Caco-2 (cell line): ENCODE measurements at regions not wholly inside any gene's neighbourhood (a gene's known extent, or its start where the extent isn't known, plus 50 kb on each side); places are given as distances from the start of the nearest gene placed in this dataset.

ENCODE experiments used
- BruUV-seq: library from RNA; stranded (reverse); fragments of 400-500 nt; replicated peaks from 2 replicates; lab custom pipeline; 2021; lab: Mats Ljungman, UMichigan
- CTCF ChIA-PET: fragments of 300-600 bp; sonication (Branson Sonifier 250); formaldehyde crosslinking; loops from one replicate; lab custom pipeline; 2022; ENCODE audit warnings: antibody characterized with exemption; lab: Charles Lee
- POLR2A ChIA-PET: fragments of 300-600 bp; sonication (Branson Sonifier 250); formaldehyde crosslinking; loops from one replicate; lab custom pipeline; 2022; ENCODE audit warnings: antibody characterized with exemption; lab: Charles Lee
- DNase-seq, 2 experiments: peaks; one replicate each; pipeline versions ENCODE4 v3.0.0 to v3.0.0-alpha.2; 2020 to 2022
- H3K27me3 ChIP-seq: replicated peaks from 2 replicates; pipeline ENCODE4 v1.6.0; 2011; ENCODE audit warnings: low read length; ENCODE audit not compliant: control insufficient read depth, insufficient read depth
- H3K36me3 ChIP-seq: 2 replicates; pipeline ENCODE4 v1.5.1; 2011; ENCODE audit warnings: low read length; ENCODE audit not compliant: control insufficient read depth, insufficient read depth
- H3K4me1 ChIP-seq: fragments of 250-450 bp; sonication (Bioruptor Pico); 2 replicates; pipeline ENCODE4 v1.5.1; 2020; ENCODE audit warnings: mild to moderate bottlenecking
- H3K4me3 ChIP-seq: 2 replicates; pipeline ENCODE4 v1.5.1; 2011; ENCODE audit warnings: low read depth, mild to moderate bottlenecking, control low read depth, low read length
- H3K9me3 ChIP-seq: fragments of 250-450 bp; sonication (Bioruptor Pico); 2 replicates; pipeline ENCODE4 v1.5.1; 2020; ENCODE audit warnings: mild to moderate bottlenecking, moderate library complexity
- H3K27ac Mint-ChIP-seq: one replicate; pipeline ENCODE4 v1.8.0; 2022; ENCODE audit warnings: mixed read lengths; ENCODE audit not compliant: unreplicated experiment
- H3K27me3 Mint-ChIP-seq: one replicate; pipeline ENCODE4 v1.8.0; 2022; ENCODE audit warnings: mixed read lengths; ENCODE audit not compliant: insufficient read depth, unreplicated experiment
- H3K36me3 Mint-ChIP-seq: one replicate; pipeline ENCODE4 v1.8.0; 2022; ENCODE audit warnings: mild to moderate bottlenecking, mixed read lengths; ENCODE audit not compliant: insufficient read depth, unreplicated experiment
- H3K4me1 Mint-ChIP-seq: one replicate; pipeline ENCODE4 v1.8.0; 2022; ENCODE audit warnings: low read depth, mixed read lengths; ENCODE audit not compliant: unreplicated experiment
- H3K4me3 Mint-ChIP-seq: one replicate; pipeline ENCODE4 v1.8.0; 2022; ENCODE audit warnings: mild to moderate bottlenecking, moderate library complexity, mixed read lengths; ENCODE audit not compliant: unreplicated experiment
- H3K9me3 Mint-ChIP-seq: one replicate; pipeline ENCODE4 v1.8.0; 2022; ENCODE audit warnings: mixed read lengths; ENCODE audit not compliant: unreplicated experiment
- CTCF ChIP-seq, 2 experiments: fragments of 200-600 bp in 1 of 2; IDR thresholded peaks; 1 replicate in 1 of 2; 2 replicates in 1 of 2; pipeline versions ENCODE4 v1.5.1 to v1.8.0; 2011 to 2022; ENCODE audit warnings: antibody characterized with exemption in 1 of 2, control low read depth in 1 of 2, inconsistent platforms in 1 of 2, low read depth in 1 of 2, low read length in 1 of 2, mild to moderate bottlenecking in 1 of 2, moderate library complexity in 1 of 2; ENCODE audit not compliant: insufficient read depth in 1 of 2, severe bottlenecking in 1 of 2, unreplicated experiment in 1 of 2
- intact Hi-C: fragments of 100-400 bp; cut with micrococcal nuclease; formaldehyde crosslinking; loops from one replicate; pipeline ENCODE4 v1.10.0; 2022; ENCODE audit not compliant: unreplicated experiment

GRCh38 chr10:36373424-36374096 is 731.5 kb upstream of the FZD8 start:
- Mint-ChIP-seq H3K36me3 (no peaks in the 10 kb centered on the region), H3K4me1 (no peaks in the 10 kb centered on the region), H3K4me3 (no peak overlapping the region), H3K27me3 (peaks cover 16% of the 10 kb centered on the region), H3K9me3 (no peaks in the 10 kb centered on the region), H3K27ac (no peak overlapping the region)
- intact Hi-C loops = loop anchor here (1.0 kb wide), 1 partner anchor 41 kb away; no protein-coding TSS in a partner anchor
- CTCF ChIA-PET = no interaction called here
- POLR2A ChIA-PET = no interaction called here
- H3K27me3 ChIP-seq = no peaks in the 10 kb centered on the region
- no peak overlapping the region for H3K4me3 ChIP-seq
- no TSS peak for BruUV-seq
- H3K9me3 ChIP-seq = no peaks in the 10 kb centered on the region
- no peaks in the 10 kb centered on the region for H3K36me3 ChIP-seq
- DNase-seq = no peak
- TF ChIP-seq CTCF (IDR thresholded peaks at IDR 0.05; ENCODE audit: insufficient read depth in 1 of 2, low read depth in 1 of 2, low read length in 1 of 2, severe bottlenecking in 1 of 2, unreplicated experiment in 1 of 2) = no peak
- H3K4me1 ChIP-seq = no peaks in the 10 kb centered on the region

- DNase-seq = no peak
- Histone ChIP-seq H3K36me3 (no peaks in the 10 kb centered on the region), H3K27me3 (no peaks in the 10 kb centered on the region), H3K4me1 (no peaks in the 10 kb centered on the region), H3K4me3 (no peak overlapping the region), H3K9me3 (no peaks in the 10 kb centered on the region)
- ChIA-PET POLR2A (no interaction called here), CTCF (no interaction called here)
- BruUV-seq = no TSS peak
- intact Hi-C loops = no loop called here
- H3K27ac Mint-ChIP-seq = no peak overlapping the region
- TF ChIP-seq CTCF (IDR thresholded peaks at IDR 0.05; ENCODE audit: insufficient read depth in 1 of 2, low read depth in 1 of 2, low read length in 1 of 2, severe bottlenecking in 1 of 2, unreplicated experiment in 1 of 2) = no peak
- no peaks in the 10 kb centered on the region for H3K4me1 Mint-ChIP-seq
- no peaks in the 10 kb centered on the region for H3K9me3 Mint-ChIP-seq
- H3K36me3 Mint-ChIP-seq = no peaks in the 10 kb centered on the region
- no peak overlapping the region for H3K4me3 Mint-ChIP-seq
- peaks cover 8% of the 10 kb centered on the region for H3K27me3 Mint-ChIP-seq
Observed at GRCh38 chr10:36367362-36367761, 725.3 kb upstream of the FZD8 start.

- Mint-ChIP-seq H3K9me3 (no peaks in the 10 kb centered on the region), H3K36me3 (no peaks in the 10 kb centered on the region), H3K27me3 (peaks cover 3% of the 10 kb centered on the region), H3K4me1 (no peaks in the 10 kb centered on the region), H3K27ac (no peak overlapping the region), H3K4me3 (no peak overlapping the region)
- ChIA-PET CTCF (no interaction called here), POLR2A (no interaction called here)
- Histone ChIP-seq H3K4me3 (no peak overlapping the region), H3K4me1 (no peaks in the 10 kb centered on the region), H3K27me3 (no peaks in the 10 kb centered on the region), H3K36me3 (no peaks in the 10 kb centered on the region), H3K9me3 (no peaks in the 10 kb centered on the region)
- no TSS peak for BruUV-seq
- DNase-seq = no peak
- intact Hi-C loops = no loop called here
- no peak for TF ChIP-seq CTCF (IDR thresholded peaks at IDR 0.05; ENCODE audit: insufficient read depth in 1 of 2, low read depth in 1 of 2, low read length in 1 of 2, severe bottlenecking in 1 of 2, unreplicated experiment in 1 of 2)
Observed at GRCh38 chr10:36366843-36367242, 724.7 kb upstream of the FZD8 start.
